Stimulated activated naive CD4-positive, alpha-beta T cell treated with Interleukin-2 at 50 U/mL for 16 hours (primary cell): ENCODE measurements at regions not wholly inside any gene's neighbourhood (a gene's known extent, or its start where the extent isn't known, plus 50 kb on each side); places are given as distances from the start of the nearest gene placed in this dataset.
"Not testable (repeated sequence)": the region's sequence is repeated elsewhere in the genome, so short reads cannot be mapped to it uniquely, and the experiment has no call there.

Experiments used
- DNase-seq: peaks from one replicate; lab custom pipeline; 2025; lab: John Stamatoyannopoulos, UW

GRCh38 chr16:70014915-70015314, 63.8 kb downstream of the CLEC18A start:
- DNase-seq: not testable (repeated sequence)

- DNase-seq: not testable (repeated sequence)
Observed at GRCh38 chr16:70016751-70017150, 65.6 kb downstream of the CLEC18A start.

GRCh38 chr16:70018254-70018653, 67.1 kb downstream of the CLEC18A start:
- DNase-seq: peak; percentile 3

- DNase-seq: not testable (repeated sequence)
Observed at GRCh38 chr16:70023207-70023606, 72.1 kb downstream of the CLEC18A start.

- DNase-seq: not testable (repeated sequence)
Observed at GRCh38 chr16:70023956-70024355, 72.8 kb downstream of the CLEC18A start.

- DNase-seq: not testable (repeated sequence)
Observed at GRCh38 chr16:70026165-70026854, 75.2 kb downstream of the CLEC18A start.

- DNase-seq: not testable (repeated sequence)
Observed at GRCh38 chr16:70032906-70033305, 81.2 kb upstream of the PDPR start.

GRCh38 chr16:70037913-70038312, 76.2 kb upstream of the PDPR start:
- DNase-seq: not testable (repeated sequence)

GRCh38 chr16:70040554-70040953, 73.6 kb upstream of the PDPR start:
- DNase-seq: not testable (repeated sequence)

GRCh38 chr16:70043538-70044067, 70.5 kb upstream of the PDPR start:
- not testable (repeated sequence) for DNase-seq

- not testable (repeated sequence) for DNase-seq
Observed at GRCh38 chr16:70046560-70046959, 67.6 kb upstream of the PDPR start.

GRCh38 chr16:70048083-70048482, 66.0 kb upstream of the PDPR start:
- DNase-seq: not testable (repeated sequence)

- DNase-seq: not testable (repeated sequence)
Observed at GRCh38 chr16:70058056-70058455, 56.1 kb upstream of the PDPR start.

GRCh38 chr16:70059429-70059828, 54.7 kb upstream of the PDPR start:
- DNase-seq: not testable (repeated sequence)

- not testable (repeated sequence) for DNase-seq
Observed at GRCh38 chr16:70060521-70061027, 53.6 kb upstream of the PDPR start.

GRCh38 chr16:70061671-70062218, 52.4 kb upstream of the PDPR start:
- not testable (repeated sequence) for DNase-seq

GRCh38 chr16:70062947-70063346, 51.2 kb upstream of the PDPR start:
- DNase-seq: not testable (repeated sequence)
